GM18517 (cell line): ENCODE measurements at regions not wholly inside any gene's neighbourhood (a gene's known extent, or its start where the extent isn't known, plus 50 kb on each side); places are given as distances from the start of the nearest gene placed in this dataset.
"Not testable (repeated sequence)": the region's sequence is repeated elsewhere in the genome, so short reads cannot be mapped to it uniquely, and the experiment has no call there.

ENCODE experiments used
- ATAC-seq: cut with Tn5 transposase; IDR thresholded peaks from one replicate; pipeline ENCODE4 v1.9.1; 2021; ENCODE audit warnings: mild to moderate bottlenecking, moderate library complexity; ENCODE audit not compliant: unreplicated experiment

DNA sequence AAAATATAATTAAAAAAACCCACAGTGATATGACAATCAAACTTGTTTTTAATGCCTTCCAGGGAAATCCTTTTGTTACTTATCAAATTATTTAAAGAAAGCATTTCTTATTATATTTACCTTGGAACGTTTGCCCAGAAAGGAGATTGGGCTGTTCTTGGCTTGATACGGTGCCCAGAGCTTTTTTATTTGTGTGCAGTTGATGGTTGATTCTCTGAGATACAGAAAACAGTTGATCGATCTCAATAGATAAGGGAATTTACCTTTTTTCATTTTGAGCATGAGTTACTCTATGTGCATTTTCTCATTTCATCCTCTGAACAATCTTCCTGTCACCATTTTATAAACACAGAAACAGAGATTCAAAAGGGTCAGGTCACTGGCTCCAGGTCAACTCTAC, 72.5 kb upstream of the NEDD9 start:
- ATAC-seq, result no peak

GRCh38 chr6:11299876-11300428, 67.5 kb upstream of the NEDD9 start:
- not testable (repeated sequence) for ATAC-seq

GRCh38 chr6:11299421-11299784, 66.9 kb upstream of the NEDD9 start:
- ATAC-seq, result not testable (repeated sequence)

DNA sequence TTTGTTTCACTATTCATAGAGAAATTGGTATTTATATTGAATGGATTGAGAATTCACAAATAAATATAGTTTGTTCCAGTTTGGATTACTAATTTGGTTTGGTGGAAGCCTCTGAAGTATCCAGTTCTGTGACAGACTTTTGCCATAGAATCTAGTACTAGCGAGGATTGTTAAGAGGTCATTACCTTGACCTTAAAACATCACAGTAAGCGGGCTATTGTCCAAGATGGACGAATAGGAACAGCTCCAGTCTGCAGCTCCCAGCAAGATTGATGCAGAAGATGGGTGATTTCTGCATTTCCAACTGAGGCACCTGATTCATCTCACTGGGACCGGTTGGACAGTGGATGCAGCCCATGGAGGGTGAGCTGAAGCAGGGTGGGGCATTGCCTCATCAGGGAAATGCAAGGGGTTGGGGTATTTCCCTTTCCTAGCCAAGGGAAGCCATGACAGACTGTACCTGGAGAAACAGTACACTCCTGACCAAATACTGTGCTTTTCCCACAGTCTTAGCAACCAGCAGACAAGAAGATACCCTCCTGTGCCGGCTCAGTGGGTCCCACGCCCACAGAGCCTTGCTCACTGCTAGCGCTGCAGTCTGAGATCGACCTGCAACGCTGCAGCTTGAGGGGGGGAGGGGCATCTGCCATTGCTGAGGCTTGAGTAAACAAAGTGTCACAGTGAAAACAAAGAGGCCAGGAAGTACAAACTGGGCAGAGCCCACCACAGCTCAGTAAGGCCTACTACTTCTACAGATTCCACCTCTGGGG, 66.4 kb upstream of the NEDD9 start:
- ATAC-seq, result no peak

DNA sequence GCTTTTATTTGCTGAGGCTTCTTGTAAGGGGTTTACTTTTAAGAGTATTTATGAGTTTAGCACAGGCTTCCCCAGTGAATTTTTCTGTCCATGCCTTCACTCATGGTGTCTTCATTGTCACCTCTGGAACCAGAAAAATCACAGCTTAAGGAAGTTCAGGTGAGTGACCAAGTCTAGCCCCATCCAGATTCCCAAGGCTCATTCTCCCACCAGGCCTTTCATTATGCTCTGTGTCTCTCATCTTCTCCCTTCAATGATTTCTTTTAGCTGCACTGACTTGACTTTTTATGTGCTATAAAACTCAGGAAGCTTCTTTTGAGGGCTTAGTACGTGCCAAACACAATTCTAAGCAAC, 64.9 kb upstream of the NEDD9 start:
- no peak for ATAC-seq

DNA sequence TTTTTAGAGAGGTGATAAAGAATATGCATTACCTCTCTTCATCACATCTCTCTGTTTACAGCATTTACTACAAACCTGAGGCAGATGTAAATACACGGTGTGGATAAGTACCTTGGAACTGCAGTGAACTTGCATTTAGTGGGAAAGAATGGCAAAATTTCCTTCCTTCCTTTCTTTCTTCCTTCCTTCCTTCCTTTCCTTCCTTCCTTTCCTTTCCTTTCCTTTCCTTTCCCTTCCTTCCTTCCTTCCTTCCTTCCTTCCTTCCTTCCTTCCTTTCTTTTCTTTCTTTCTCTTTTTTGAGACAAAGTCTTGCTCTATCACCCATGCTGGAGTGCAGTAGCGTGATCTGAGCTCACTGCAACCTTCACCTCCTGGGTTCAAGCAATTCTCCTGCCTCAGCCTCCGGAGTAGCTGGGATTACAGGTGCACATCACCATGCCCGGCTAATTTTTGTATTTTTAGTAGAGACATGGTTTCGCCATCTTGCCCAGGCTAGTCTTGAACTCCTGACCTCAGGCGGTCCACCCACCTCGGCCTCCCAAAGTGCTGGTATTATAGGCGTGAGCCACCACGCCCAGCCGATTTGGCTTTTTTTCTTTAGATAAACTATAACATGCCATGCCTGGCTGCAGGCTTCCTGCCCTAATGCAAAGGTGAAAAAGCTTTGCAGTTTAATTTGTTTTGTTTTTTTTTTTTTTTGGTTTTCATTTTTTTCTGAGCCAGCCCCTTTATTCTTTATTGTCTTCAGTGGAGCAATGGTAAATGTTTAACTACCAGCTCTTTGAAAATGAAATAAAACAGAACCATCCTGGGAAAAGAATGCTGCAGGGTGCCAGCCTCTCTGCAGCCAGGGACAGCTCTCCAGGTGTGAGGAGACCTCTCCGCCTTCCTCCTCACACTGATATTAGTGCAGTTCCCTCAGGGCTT, 64.2 kb upstream of the NEDD9 start:
- no peak for ATAC-seq

GRCh38 chr6:11295969-11296368, 63.5 kb upstream of the NEDD9 start:
- no peak for ATAC-seq

DNA sequence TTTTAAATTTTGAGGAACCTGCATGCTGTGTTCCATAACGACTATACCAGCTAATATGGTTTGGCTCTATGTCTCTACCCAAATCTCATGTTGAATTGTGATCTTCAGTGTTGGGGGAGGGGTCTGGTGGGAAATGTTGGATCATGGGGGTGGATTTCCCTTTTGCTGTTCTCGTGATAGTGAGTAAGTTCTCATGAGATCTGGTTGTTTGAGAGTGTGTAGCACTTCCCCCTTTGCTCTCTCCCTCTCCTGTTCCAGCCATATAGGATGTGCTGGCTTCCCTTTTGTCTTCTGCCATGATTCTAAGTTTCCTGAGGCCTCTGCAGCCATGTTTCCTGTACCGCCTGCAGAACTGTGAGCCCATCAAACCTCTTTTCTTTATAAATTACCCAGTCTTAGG, 61.8 kb upstream of the NEDD9 start:
- ATAC-seq, result no peak

DNA sequence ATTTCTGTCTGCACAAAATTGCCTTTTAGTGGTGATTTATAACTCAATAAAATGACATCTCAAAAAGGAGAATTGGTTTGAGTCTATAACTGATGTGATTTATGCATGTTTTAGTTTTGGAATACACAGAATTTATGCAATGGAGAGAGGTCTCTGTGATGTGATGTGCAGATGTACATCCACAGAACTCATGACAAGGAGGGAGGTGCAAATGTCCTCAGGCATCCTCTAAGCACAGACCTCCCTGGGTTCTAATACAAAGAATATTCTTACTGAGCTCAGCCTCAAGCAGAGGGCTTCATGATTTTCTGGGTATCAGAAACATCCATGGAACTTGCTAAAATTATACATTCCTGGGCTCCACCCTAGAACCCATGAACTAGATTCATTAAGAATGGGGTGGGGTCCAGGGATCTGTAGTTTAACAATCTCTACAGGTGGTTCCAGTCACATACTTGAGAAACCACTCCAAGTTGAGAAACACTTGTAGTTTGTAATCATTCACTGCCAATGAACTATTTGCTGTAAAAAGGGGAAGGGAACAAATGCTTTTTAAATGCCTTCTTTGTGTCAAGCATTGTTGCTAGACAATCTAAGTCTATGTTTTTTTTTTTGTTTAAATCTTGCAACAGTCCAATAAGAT, 60.2 kb upstream of the NEDD9 start:
- no peak for ATAC-seq

GRCh38 chr6:11292091-11292490, 59.6 kb upstream of the NEDD9 start:
- no peak for ATAC-seq

- no peak for ATAC-seq
Observed at GRCh38 chr6:11291582-11291981, 59.1 kb upstream of the NEDD9 start.

DNA sequence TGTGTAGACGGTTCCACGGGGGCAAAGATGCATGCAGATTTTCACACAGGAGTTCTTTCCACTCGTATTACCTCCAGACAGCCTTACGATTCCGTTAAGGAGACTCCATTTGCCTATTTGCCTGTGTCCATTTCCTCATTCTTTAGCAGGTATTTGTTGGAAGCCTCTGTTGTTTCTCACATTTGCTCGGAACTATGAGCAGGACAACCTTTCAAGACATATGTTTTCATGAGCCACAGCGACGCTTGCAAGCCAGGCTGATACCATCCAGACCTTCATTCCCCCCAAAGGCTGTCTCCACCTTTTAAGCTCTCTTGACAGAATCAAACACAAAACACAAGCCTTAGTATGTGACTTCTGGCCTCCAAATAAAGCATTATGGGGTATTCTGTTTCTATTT, 57.6 kb upstream of the NEDD9 start:
- ATAC-seq, result no peak

- no peak for ATAC-seq
Observed at GRCh38 chr6:11288065-11288464, 55.6 kb upstream of the NEDD9 start.

- no peak for ATAC-seq
Observed at GRCh38 chr6:11284996-11285395, 52.5 kb upstream of the NEDD9 start.

- ATAC-seq, result no peak
Observed at GRCh38 chr6:11283629-11284028, 51.2 kb upstream of the NEDD9 start.

GRCh38 chr6:11282875-11283274, 50.4 kb upstream of the NEDD9 start:
- ATAC-seq, result no peak
